Stomach (tissue), 4 donors: ENCODE measurements at regions not wholly inside any gene's neighbourhood (a gene's known extent, or its start where the extent isn't known, plus 50 kb on each side); places are given as distances from the start of the nearest gene placed in this dataset.

Source experiments
- EP300 ChIP-seq: sonication (generic); formaldehyde crosslinking; IDR thresholded peaks from one replicate; pipeline ENCODE4 v1.6.1; 2017; ENCODE audit warnings: antibody characterized with exemption
- POLR2A ChIP-seq, 4 donors: fragments of 450-650 bp; IDR thresholded peaks; one replicate each; pipeline ENCODE4 v1.6.1; 2016; ENCODE audit warnings: antibody characterized with exemption in 4 of 4, control low read depth in 2 of 4, mild to moderate bottlenecking in 1 of 4, moderate library complexity in 1 of 4

- TF ChIP-seq EP300 (no peak), POLR2A (IDR thresholded peaks at IDR 0.05) (no peak)
Measured at GRCh38 chr2:147456779-147457178, 388.1 kb upstream of the ACVR2A start.
